ENCODE measurements at regions not wholly inside any gene's neighbourhood (a gene's known extent, or its start where the extent isn't known, plus 50 kb on each side); places are given as distances from the start of the nearest gene placed in this dataset.
"Not testable (repeated sequence)": the region's sequence is repeated elsewhere in the genome, so short reads cannot be mapped to it uniquely, and the experiment has no call there.

DNA sequence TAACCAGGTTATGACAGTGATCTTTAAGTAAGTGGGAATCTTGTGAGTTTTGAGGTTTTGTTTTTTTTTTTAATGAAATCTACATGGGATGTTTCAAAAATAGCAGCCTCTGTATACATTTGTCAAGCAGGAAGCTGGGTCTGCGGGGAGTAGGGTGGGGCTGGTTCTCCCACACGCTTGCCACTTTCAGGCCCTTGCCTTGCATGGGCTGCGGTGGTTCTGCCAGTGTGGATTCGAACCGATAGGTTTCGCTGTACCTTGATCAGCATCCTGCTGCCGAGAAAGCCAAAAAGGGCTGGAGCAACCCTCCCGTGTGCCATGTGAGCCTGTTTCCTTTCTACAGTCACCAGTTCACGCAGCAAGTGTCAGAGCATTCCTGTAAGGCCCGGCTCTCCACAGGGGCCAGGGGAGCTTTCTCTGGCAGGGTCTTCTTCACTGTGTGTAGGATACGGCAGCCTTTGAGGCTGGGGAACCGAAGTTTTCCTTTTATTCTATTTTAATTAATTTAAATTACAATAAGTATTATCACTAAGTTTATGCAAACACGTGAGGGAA, 79.2 kb upstream of the SAMD11 start:
- Histone ChIP-seq H2BK5ac (ENCODE audit: low read depth, low read length, poor library complexity, severe bottlenecking) (no peak overlapping the region), H3K79me1 (ENCODE audit: low read depth in 1 of 2, low read length in 2 of 2) (no peaks in the 10 kb centered on the region), H2BK20ac (ENCODE audit: low read depth, low read length) (no peak overlapping the region), H3K56ac (ENCODE audit: extremely low read depth, insufficient read depth, low read length) (no peak overlapping the region), H3K4me2 (ENCODE audit: low read depth, low read length) (no peak overlapping the region), H3K9ac (ENCODE audit: low read depth, low read length) (no peak overlapping the region), H3K9me3 (ENCODE audit: control insufficient read depth, insufficient read depth, low read length) (no peaks in the 10 kb centered on the region), H4K8ac (ENCODE audit: low read depth in 2 of 2, low read length in 2 of 2) (no peak overlapping the region), H3K23ac (ENCODE audit: low read depth, low read length) (no peak overlapping the region), H2AK5ac (ENCODE audit: low read depth, low read length) (no peak overlapping the region), H4K91ac (ENCODE audit: insufficient read depth, low read depth, low read length) (no peak overlapping the region), H3K27me3 (ENCODE audit: control insufficient read depth, insufficient read depth, low read length) (no peaks in the 10 kb centered on the region), H3K18ac (ENCODE audit: low read depth, low read length) (no peak overlapping the region), H3K14ac (replicated peaks; ENCODE audit: low read depth, low read length) (no peak overlapping the region), H2AFZ (replicated peaks; ENCODE audit: low read length, poor library complexity) (no peak overlapping the region), H4K5ac (ENCODE audit: low read depth, low read length) (no peak overlapping the region), H3K9me1 (ENCODE audit: insufficient read depth, low read length) (0 out of 2 replicates have a peak, but pooled peaks cover 2% of the 10 kb centered on the region), H3K4ac (ENCODE audit: low read depth, low read length) (no peak overlapping the region), H2BK120ac (ENCODE audit: low read depth, low read length) (no peak overlapping the region), H3K4me1 (ENCODE audit: control insufficient read depth, insufficient read depth, low read length) (no peaks in the 10 kb centered on the region), H4K20me1 (ENCODE audit: insufficient read depth, low read length) (no peaks in the 10 kb centered on the region), H2BK15ac (ENCODE audit: low read depth, low read length) (no peak overlapping the region), H3K4me3 (ENCODE audit: insufficient read depth, low read depth, low read length) (no peak overlapping the region), H3K27ac (ENCODE audit: insufficient read depth, low read length) (no peak overlapping the region), H3K36me3 (ENCODE audit: control insufficient read depth, insufficient read depth, low read length) (peaks cover 6% of the 10 kb centered on the region; the same call in 1 of the 2 replicates), H2AK9ac (replicated peaks; ENCODE audit: low read depth, low read length, poor library complexity) (no peak overlapping the region)
- 60% methylated on average over 1 of the region's 13 CpGs; no CpG with 5 or more reads in 1 of the 2 experiments for WGBS, 2 experiments (ENCODE audit: extremely low coverage in 2 of 2, insufficient read length in 1 of 2)
- TF ChIP-seq MXI1 (IDR thresholded peaks at IDR 0.05; ENCODE audit: borderline replicate concordance, low read depth, low read length) (no peak), MAFK (IDR thresholded peaks at IDR 0.05; ENCODE audit: low read depth, low read length) (no peak), MAZ (IDR thresholded peaks at IDR 0.05; ENCODE audit: borderline replicate concordance, low read depth, low read length) (no peak), RFX5 (IDR thresholded peaks at IDR 0.05; ENCODE audit: low read depth, low read length) (no peak)
- TF ChIP-seq, protein P1, sequence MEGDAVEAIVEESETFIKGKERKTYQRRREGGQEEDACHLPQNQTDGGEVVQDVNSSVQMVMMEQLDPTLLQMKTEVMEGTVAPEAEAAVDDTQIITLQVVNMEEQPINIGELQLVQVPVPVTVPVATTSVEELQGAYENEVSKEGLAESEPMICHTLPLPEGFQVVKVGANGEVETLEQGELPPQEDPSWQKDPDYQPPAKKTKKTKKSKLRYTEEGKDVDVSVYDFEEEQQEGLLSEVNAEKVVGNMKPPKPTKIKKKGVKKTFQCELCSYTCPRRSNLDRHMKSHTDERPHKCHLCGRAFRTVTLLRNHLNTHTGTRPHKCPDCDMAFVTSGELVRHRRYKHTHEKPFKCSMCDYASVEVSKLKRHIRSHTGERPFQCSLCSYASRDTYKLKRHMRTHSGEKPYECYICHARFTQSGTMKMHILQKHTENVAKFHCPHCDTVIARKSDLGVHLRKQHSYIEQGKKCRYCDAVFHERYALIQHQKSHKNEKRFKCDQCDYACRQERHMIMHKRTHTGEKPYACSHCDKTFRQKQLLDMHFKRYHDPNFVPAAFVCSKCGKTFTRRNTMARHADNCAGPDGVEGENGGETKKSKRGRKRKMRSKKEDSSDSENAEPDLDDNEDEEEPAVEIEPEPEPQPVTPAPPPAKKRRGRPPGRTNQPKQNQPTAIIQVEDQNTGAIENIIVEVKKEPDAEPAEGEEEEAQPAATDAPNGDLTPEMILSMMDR (conservative IDR thresholded peaks at IDR 0.05; ENCODE audit: low read depth, low read length), result no peak
- in situ Hi-C loops (cut with MboI; ENCODE audit: low sequenced_read_pairs) (no loop called here), dilution Hi-C loops (cut with HindIII; ENCODE audit: low sequenced_read_pairs, unreplicated experiment) (no loop called here), intact Hi-C loops (cut with micrococcal nuclease) (no loop called here)
- BruUV-seq (replicated peaks), result no TSS peak
- CTCF ChIA-PET, result no interaction called here
- DNase-seq (no peak), ATAC-seq (ENCODE audit: low read depth) (no peak)
- POLR2A ChIA-PET (ENCODE audit: unreplicated experiment), result no interaction called here

DNA sequence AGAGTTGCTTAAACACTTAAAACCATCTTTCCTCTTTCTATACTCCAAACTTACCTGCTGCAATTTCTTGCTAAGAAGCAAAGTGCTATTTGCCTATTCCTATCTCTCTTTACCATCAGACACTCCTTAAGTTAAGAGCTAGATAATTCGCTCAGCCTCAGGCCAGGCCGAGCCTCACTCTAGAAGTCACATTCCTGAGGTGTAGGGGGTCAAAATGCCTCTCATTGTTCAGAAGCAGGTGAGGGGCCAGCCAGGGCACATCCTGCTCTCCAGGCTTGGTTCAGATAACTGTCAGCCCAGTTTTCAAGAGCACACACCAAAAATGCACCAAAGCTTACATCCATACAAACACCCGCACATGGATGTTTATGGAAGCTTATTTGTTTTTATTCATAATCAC, 78.1 kb upstream of the SAMD11 start:
- H3K4me1 ChIP-seq (ENCODE audit: control insufficient read depth, insufficient read depth, low read length); H3K14ac ChIP-seq (replicated peaks; ENCODE audit: low read depth, low read length); intact Hi-C loops (cut with micrococcal nuclease); H4K91ac ChIP-seq (ENCODE audit: insufficient read depth, low read depth, low read length); dilution Hi-C loops (cut with HindIII; ENCODE audit: low sequenced_read_pairs, unreplicated experiment); H4K20me1 ChIP-seq (ENCODE audit: insufficient read depth, low read length); POLR2A ChIA-PET (ENCODE audit: unreplicated experiment); H3K4me3 ChIP-seq (ENCODE audit: insufficient read depth, low read depth, low read length); H3K9me1 ChIP-seq (ENCODE audit: insufficient read depth, low read length); H3K9me3 ChIP-seq (ENCODE audit: control insufficient read depth, insufficient read depth, low read length); H4K8ac ChIP-seq (ENCODE audit: low read depth in 2 of 2, low read length in 2 of 2); H3K18ac ChIP-seq (ENCODE audit: low read depth, low read length); H3K36me3 ChIP-seq (ENCODE audit: control insufficient read depth, insufficient read depth, low read length); H3K27me3 ChIP-seq (ENCODE audit: control insufficient read depth, insufficient read depth, low read length); H3K56ac ChIP-seq (ENCODE audit: extremely low read depth, insufficient read depth, low read length); BruUV-seq (replicated peaks); in situ Hi-C loops (cut with MboI; ENCODE audit: low sequenced_read_pairs); H3K9ac ChIP-seq (ENCODE audit: low read depth, low read length); H2BK5ac ChIP-seq (ENCODE audit: low read depth, low read length, poor library complexity, severe bottlenecking); H3K4me2 ChIP-seq (ENCODE audit: low read depth, low read length); H2AFZ ChIP-seq (replicated peaks; ENCODE audit: low read length, poor library complexity); H3K4ac ChIP-seq (ENCODE audit: low read depth, low read length); H3K23ac ChIP-seq (ENCODE audit: low read depth, low read length); H2AK9ac ChIP-seq (replicated peaks; ENCODE audit: low read depth, low read length, poor library complexity); CTCF ChIA-PET; ATAC-seq (ENCODE audit: low read depth); H2AK5ac ChIP-seq (ENCODE audit: low read depth, low read length); H2BK15ac ChIP-seq (ENCODE audit: low read depth, low read length); H2BK20ac ChIP-seq (ENCODE audit: low read depth, low read length); DNase-seq; H3K27ac ChIP-seq (ENCODE audit: insufficient read depth, low read length); H2BK120ac ChIP-seq (ENCODE audit: low read depth, low read length); H4K5ac ChIP-seq (ENCODE audit: low read depth, low read length); H3K79me1 ChIP-seq (ENCODE audit: low read depth in 1 of 2, low read length in 2 of 2): not testable (repeated sequence)
- no CpG with 5 or more reads among the region's 3 CpGs for WGBS, 2 experiments (ENCODE audit: extremely low coverage in 2 of 2, insufficient read length in 1 of 2)
